H9 (cell line): ENCODE measurements at regions not wholly inside any gene's neighbourhood (a gene's known extent, or its start where the extent isn't known, plus 50 kb on each side); places are given as distances from the start of the nearest gene placed in this dataset.

Experiments used
- DNase-seq: peaks from one replicate; pipeline ENCODE4 v3.0.0-alpha.2; 2017
- H2AFZ ChIP-seq: one replicate; pipeline ENCODE4 v1.6.1; 2013; ENCODE audit warnings: mild to moderate bottlenecking, low read length, control low read depth, moderate library complexity
- H2AK5ac ChIP-seq: 2 replicates; pipeline ENCODE4 v1.6.1; 2013; ENCODE audit warnings: low read length, control low read depth, mixed read lengths; ENCODE audit not compliant: insufficient read length
- H2BK120ac ChIP-seq: one replicate; pipeline ENCODE4 v1.6.1; 2013; ENCODE audit warnings: low read depth, mild to moderate bottlenecking, low read length, control low read depth, inconsistent platforms; ENCODE audit not compliant: poor library complexity, severe bottlenecking
- H2BK12ac ChIP-seq: 2 replicates; pipeline ENCODE4 v1.6.1; 2013; ENCODE audit warnings: low read length, control low read depth, mixed read lengths, low read depth; ENCODE audit not compliant: insufficient read length
- H2BK15ac ChIP-seq: 2 replicates; pipeline ENCODE4 v1.6.1; 2013; ENCODE audit warnings: low read depth, low read length, control low read depth
- H2BK20ac ChIP-seq: one replicate; pipeline ENCODE4 v1.6.1; 2013; ENCODE audit warnings: low read depth, mild to moderate bottlenecking, low read length, control low read depth, inconsistent platforms; ENCODE audit not compliant: poor library complexity, severe bottlenecking
- H2BK5ac ChIP-seq: 2 replicates; pipeline ENCODE4 v1.6.1; 2013; ENCODE audit warnings: low read length, control low read depth, mixed read lengths; ENCODE audit not compliant: insufficient read length
- H3K14ac ChIP-seq: 2 replicates; pipeline ENCODE4 v1.6.1; 2013; ENCODE audit warnings: low read length, control low read depth; ENCODE audit not compliant: insufficient read depth
- H3K18ac ChIP-seq: 2 replicates; pipeline ENCODE4 v1.6.1; 2013; ENCODE audit warnings: low read depth, mild to moderate bottlenecking, mixed read lengths, low read length, control low read depth; ENCODE audit not compliant: insufficient read length
- H3K23ac ChIP-seq: 2 replicates; pipeline ENCODE4 v1.6.1; 2013; ENCODE audit warnings: low read length, control low read depth, mixed read lengths, low read depth; ENCODE audit not compliant: insufficient read length
- H3K23me2 ChIP-seq: 2 replicates; pipeline ENCODE4 v1.6.1; 2013; ENCODE audit warnings: low read depth, mild to moderate bottlenecking, mixed read lengths, low read length, control low read depth; ENCODE audit not compliant: insufficient read length, poor library complexity, severe bottlenecking
- H3K27ac ChIP-seq: 2 replicates; pipeline ENCODE4 v1.5.1; 2013; ENCODE audit warnings: low read length, control low read depth, mixed read lengths, low read depth; ENCODE audit not compliant: insufficient read length
- H3K27me3 ChIP-seq: 2 replicates; pipeline ENCODE4 v1.6.1; 2013; ENCODE audit warnings: low read length, control low read depth, inconsistent platforms; ENCODE audit not compliant: insufficient read depth
- H3K4ac ChIP-seq: 2 replicates; pipeline ENCODE4 v1.6.1; 2013; ENCODE audit warnings: low read depth, mild to moderate bottlenecking, control low read depth, inconsistent platforms, low read length, moderate library complexity
- H3K4me1 ChIP-seq: 2 replicates; pipeline ENCODE4 v1.6.1; 2013; ENCODE audit warnings: low read length, control low read depth, inconsistent platforms; ENCODE audit not compliant: insufficient read depth
- H3K4me2 ChIP-seq: 2 replicates; pipeline ENCODE4 v1.6.1; 2013; ENCODE audit warnings: low read length, control low read depth, mixed read lengths; ENCODE audit not compliant: insufficient read length, insufficient read depth
- H3K56ac ChIP-seq: 2 replicates; pipeline ENCODE4 v1.6.1; 2013; ENCODE audit warnings: low read depth, mild to moderate bottlenecking, mixed read lengths, low read length, control low read depth; ENCODE audit not compliant: insufficient read length
- H3K79me1 ChIP-seq: 2 replicates; pipeline ENCODE4 v1.6.1; 2013; ENCODE audit warnings: low read depth, mild to moderate bottlenecking, moderate library complexity, low read length, control low read depth, inconsistent platforms; ENCODE audit not compliant: insufficient read depth, poor library complexity, severe bottlenecking
- H3K79me2 ChIP-seq: 2 replicates; pipeline ENCODE4 v1.6.1; 2013; ENCODE audit warnings: low read length, control low read depth, inconsistent platforms; ENCODE audit not compliant: insufficient read depth
- H3K9ac ChIP-seq: 2 replicates; pipeline ENCODE4 v1.6.1; 2013; ENCODE audit warnings: low read length, control low read depth, mixed read lengths; ENCODE audit not compliant: insufficient read length; ENCODE audit errors: extremely low read depth
- H3K9me3 ChIP-seq: one replicate; pipeline ENCODE4 v1.6.1; 2013; ENCODE audit warnings: low read depth, low read length, inconsistent platforms; ENCODE audit not compliant: control insufficient read depth
- H3T11ph ChIP-seq: one replicate; pipeline ENCODE4 v1.6.1; 2013; ENCODE audit warnings: mild to moderate bottlenecking, low read length, control low read depth, inconsistent platforms
- H4K20me1 ChIP-seq: one replicate; pipeline ENCODE4 v1.6.1; 2013; ENCODE audit not compliant: control insufficient read depth, insufficient read length, insufficient read depth
- H4K5ac ChIP-seq: 2 replicates; pipeline ENCODE4 v1.6.1; 2013; ENCODE audit warnings: low read depth, mild to moderate bottlenecking, mixed read lengths, low read length, control low read depth; ENCODE audit not compliant: insufficient read length
- H4K8ac ChIP-seq: replicated peaks from 2 replicates; pipeline ENCODE4 v1.6.1; 2013; ENCODE audit warnings: low read length, control low read depth, mixed read lengths, low read depth; ENCODE audit not compliant: insufficient read length
- H4K91ac ChIP-seq: 2 replicates; pipeline ENCODE4 v1.6.1; 2013; ENCODE audit warnings: low read depth, mild to moderate bottlenecking, moderate library complexity, mixed read lengths, low read length, control low read depth; ENCODE audit not compliant: insufficient read length
- H3K27ac Mint-ChIP-seq, 3 experiments: 2 replicates in 2 of 3; 3 replicates in 1 of 3; pipeline ENCODE4 v1.8.0; 2020 to 2021; ENCODE audit warnings: mixed read lengths in 3 of 3, mild to moderate bottlenecking in 1 of 3, moderate library complexity in 1 of 3
- H3K27me3 Mint-ChIP-seq: 2 replicates; pipeline ENCODE4 v1.8.0; 2021; ENCODE audit warnings: low read depth, mild to moderate bottlenecking, moderate library complexity, mixed read lengths
- H3K36me3 Mint-ChIP-seq, 3 experiments: 2 replicates in 2 of 3; 3 replicates in 1 of 3; pipeline ENCODE4 v1.8.0; 2020 to 2021; ENCODE audit warnings: low read depth in 3 of 3, mixed read lengths in 3 of 3; ENCODE audit not compliant: insufficient read depth in 1 of 3
- H3K4me1 Mint-ChIP-seq, 2 experiments: 2 replicates each; pipeline ENCODE4 v1.8.0; 2020; ENCODE audit warnings: mixed read lengths in 2 of 2
- H3K4me3 Mint-ChIP-seq, 2 experiments: 2 replicates in 1 of 2; 3 replicates in 1 of 2; pipeline ENCODE4 v1.8.0; 2020 to 2021; ENCODE audit warnings: mild to moderate bottlenecking in 2 of 2, mixed read lengths in 2 of 2, moderate library complexity in 1 of 2
- H3K9me3 Mint-ChIP-seq, 2 experiments: 2 replicates in 1 of 2; 3 replicates in 1 of 2; pipeline ENCODE4 v1.8.0; 2020; ENCODE audit warnings: mild to moderate bottlenecking in 2 of 2, mixed read lengths in 2 of 2, moderate library complexity in 1 of 2
- WGBS: extraction: QIAGEN DNeasy Blood & Tissue Kit; methylation state at CpG from one replicate; pipeline ENCODE4 v1.1.7; 2013; ENCODE audit warnings: missing lambda C conversion rate, low lambda C conversion rate, mixed read lengths; ENCODE audit not compliant: insufficient read length; ENCODE audit errors: extremely low coverage; 5-methylcytosine and 5-hydroxymethylcytosine counted together
- TF ChIP-seq, protein P1 (sequence below): fragments of 200-600 bp; sonication (generic); conservative IDR thresholded peaks from 3 replicates; pipeline ENCODE4 v1.8.0; 2021; ENCODE audit warnings: antibody characterized with exemption, mild to moderate bottlenecking

DNA sequence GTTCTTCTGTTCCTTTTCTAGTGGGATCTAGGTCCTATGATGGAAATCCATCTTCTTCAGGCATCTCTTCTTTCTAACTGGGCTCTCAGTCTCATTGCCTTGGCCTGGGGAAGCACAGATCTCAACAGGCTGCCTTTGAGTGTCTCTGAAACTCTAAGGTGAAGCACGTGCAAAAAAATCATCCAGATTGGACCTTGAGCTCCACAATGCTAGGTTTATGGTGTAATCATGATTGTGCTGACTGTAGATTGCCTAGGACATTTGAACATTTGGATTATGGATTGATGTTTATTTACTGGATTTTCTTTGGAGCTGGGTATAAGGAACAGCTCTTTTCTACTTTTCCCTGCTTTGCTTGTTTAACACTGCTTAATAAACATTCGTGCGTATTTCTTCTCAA, 191.5 kb upstream of the NR3C2 start:
- Histone ChIP-seq H3K56ac (no peak overlapping the region), H4K20me1 (no peaks in the 10 kb centered on the region), H3K9ac (no peak overlapping the region), H2BK120ac (no peak overlapping the region), H2BK12ac (no peak overlapping the region), H3K4me2 (no peak overlapping the region), H2BK15ac (no peak overlapping the region), H3K14ac (no peak overlapping the region), H3K18ac (no peak overlapping the region), H4K8ac (no peak overlapping the region), H3K4ac (no peak overlapping the region), H4K91ac (no peak overlapping the region), H3K23ac (no peak overlapping the region), H3K9me3 (peaks cover 9% of the 10 kb centered on the region), H3T11ph (no peak overlapping the region), H2AK5ac (no peak overlapping the region), H3K23me2 (no peaks in the 10 kb centered on the region), H2BK5ac (no peak overlapping the region), H3K79me1 (no peaks in the 10 kb centered on the region), H3K27me3 (no peaks in the 10 kb centered on the region), H4K5ac (no peak overlapping the region), H2AFZ (no peak overlapping the region), H3K27ac (no peak overlapping the region), H2BK20ac (no peak overlapping the region), H3K4me1 (no peaks in the 10 kb centered on the region), H3K79me2 (no peaks in the 10 kb centered on the region)
- TF ChIP-seq, protein P1, sequence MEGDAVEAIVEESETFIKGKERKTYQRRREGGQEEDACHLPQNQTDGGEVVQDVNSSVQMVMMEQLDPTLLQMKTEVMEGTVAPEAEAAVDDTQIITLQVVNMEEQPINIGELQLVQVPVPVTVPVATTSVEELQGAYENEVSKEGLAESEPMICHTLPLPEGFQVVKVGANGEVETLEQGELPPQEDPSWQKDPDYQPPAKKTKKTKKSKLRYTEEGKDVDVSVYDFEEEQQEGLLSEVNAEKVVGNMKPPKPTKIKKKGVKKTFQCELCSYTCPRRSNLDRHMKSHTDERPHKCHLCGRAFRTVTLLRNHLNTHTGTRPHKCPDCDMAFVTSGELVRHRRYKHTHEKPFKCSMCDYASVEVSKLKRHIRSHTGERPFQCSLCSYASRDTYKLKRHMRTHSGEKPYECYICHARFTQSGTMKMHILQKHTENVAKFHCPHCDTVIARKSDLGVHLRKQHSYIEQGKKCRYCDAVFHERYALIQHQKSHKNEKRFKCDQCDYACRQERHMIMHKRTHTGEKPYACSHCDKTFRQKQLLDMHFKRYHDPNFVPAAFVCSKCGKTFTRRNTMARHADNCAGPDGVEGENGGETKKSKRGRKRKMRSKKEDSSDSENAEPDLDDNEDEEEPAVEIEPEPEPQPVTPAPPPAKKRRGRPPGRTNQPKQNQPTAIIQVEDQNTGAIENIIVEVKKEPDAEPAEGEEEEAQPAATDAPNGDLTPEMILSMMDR = no peak
- Mint-ChIP-seq H3K36me3 (peaks cover 14 to 27% (median 26%) of the 10 kb centered on the region in 3 experiments), H3K9me3 (peaks cover 29 to 34% of the 10 kb centered on the region in 2 experiments), H3K27me3 (no peaks in the 10 kb centered on the region), H3K27ac (no peak overlapping the region; a peak in 1 of 7 replicates), H3K4me1 (no peaks in the 10 kb centered on the region; a peak in 1 of 4 replicates), H3K4me3 (no peak overlapping the region)
- DNase-seq = no peak
- WGBS = no CpG with 5 or more reads among the region's 3 CpGs
